Fibroblast of pulmonary artery (primary cell): ENCODE measurements at regions not wholly inside any gene's neighbourhood (a gene's known extent, or its start where the extent isn't known, plus 50 kb on each side); places are given as distances from the start of the nearest gene placed in this dataset.

Experiments
- DNase-seq: peaks from one replicate; pipeline ENCODE4 v3.0.0-alpha.2; 2010; ENCODE audit warnings: low read depth
- H3K4me3 ChIP-seq: replicated peaks from 2 replicates; pipeline ENCODE4 v1.5.1; 2011; ENCODE audit warnings: low read depth, mild to moderate bottlenecking, control low read depth, low read length, moderate library complexity
- CTCF ChIP-seq: IDR thresholded peaks from 2 replicates; pipeline ENCODE4 v1.5.1; 2011; ENCODE audit warnings: mild to moderate bottlenecking, control low read depth, low read length, inconsistent platforms; ENCODE audit errors: missing control alignments

GRCh38 chr15:61524086-61524485 lies 295.0 kb upstream of the RORA start:
- H3K4me3 ChIP-seq: no peak overlapping the region
- no peak for TF ChIP-seq CTCF
- DNase-seq: no peak

- H3K4me3 ChIP-seq: no peak overlapping the region
- DNase-seq: no peak
- TF ChIP-seq CTCF: no peak
Measured at GRCh38 chr15:61522411-61522810, 293.3 kb upstream of the RORA start.

GRCh38 chr15:61521953-61522352 lies 292.9 kb upstream of the RORA start:
- no peak for TF ChIP-seq CTCF
- no peak for DNase-seq
- no peak overlapping the region for H3K4me3 ChIP-seq

- DNase-seq: no peak
- TF ChIP-seq CTCF: no peak
- H3K4me3 ChIP-seq: no peak overlapping the region
Measured at GRCh38 chr15:61519296-61519695, 290.2 kb upstream of the RORA start.

- no peak for TF ChIP-seq CTCF
- H3K4me3 ChIP-seq: no peak overlapping the region
- DNase-seq: no peak
Measured at GRCh38 chr15:61518191-61518950, 289.3 kb upstream of the RORA start.

- TF ChIP-seq CTCF: no peak
- H3K4me3 ChIP-seq: no peak overlapping the region
- DNase-seq: no peak
Measured at GRCh38 chr15:61517776-61518175, 288.7 kb upstream of the RORA start.

- no peak overlapping the region for H3K4me3 ChIP-seq
- no peak for DNase-seq
- no peak for TF ChIP-seq CTCF
Measured at GRCh38 chr15:61517335-61517734, 288.2 kb upstream of the RORA start.
